Erythroblast (primary cell): ENCODE measurements at regions not wholly inside any gene's neighbourhood (a gene's known extent, or its start where the extent isn't known, plus 50 kb on each side); places are given as distances from the start of the nearest gene placed in this dataset.

ENCODE experiments used
- GATA1 ChIP-seq: IDR thresholded peaks from 2 replicates; pipeline ENCODE4 v1.6.1; 2011; ENCODE audit warnings: low read depth, mild to moderate bottlenecking, control low read depth, low read length, moderate library complexity
- POLR2A ChIP-seq: IDR thresholded peaks from 2 replicates; pipeline ENCODE4 v1.6.1; 2011; ENCODE audit warnings: mild to moderate bottlenecking, low read length

DNA sequence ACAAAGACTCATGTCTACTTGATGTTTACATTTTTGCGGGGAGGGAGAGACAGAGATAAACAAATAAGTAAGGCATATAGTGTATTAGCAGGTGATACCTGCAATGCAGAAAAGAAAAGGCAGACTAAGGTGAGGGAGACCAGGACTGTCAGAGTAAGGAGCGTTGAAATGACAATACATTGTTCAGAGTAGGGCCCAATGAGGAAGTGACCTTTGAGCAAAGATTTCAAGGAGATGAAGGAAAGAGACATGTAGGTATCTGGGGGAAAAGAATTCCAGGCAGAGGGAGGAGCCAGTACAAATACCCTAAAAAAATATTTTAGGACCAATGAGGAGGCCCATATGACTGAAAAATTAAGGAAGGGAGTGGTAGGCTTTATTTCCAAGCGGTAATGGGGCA, 162.7 kb upstream of the PRSS1 start:
- TF ChIP-seq POLR2A (no peak), GATA1 (no peak)
